Stimulated activated CD8-positive, alpha-beta memory T cell treated with anti-CD3 and anti-CD28 coated beads, Interleukin-15, amount 100 ng/mL, for 4 hours (primary cell): ENCODE measurements at regions not wholly inside any gene's neighbourhood (a gene's known extent, or its start where the extent isn't known, plus 50 kb on each side); places are given as distances from the start of the nearest gene placed in this dataset.

Source experiments
- DNase-seq, 2 donors: peaks; one replicate each; pipeline ENCODE4 v3.0.0-alpha.2; 2020; ENCODE audit warnings: low read depth in 2 of 2

DNA sequence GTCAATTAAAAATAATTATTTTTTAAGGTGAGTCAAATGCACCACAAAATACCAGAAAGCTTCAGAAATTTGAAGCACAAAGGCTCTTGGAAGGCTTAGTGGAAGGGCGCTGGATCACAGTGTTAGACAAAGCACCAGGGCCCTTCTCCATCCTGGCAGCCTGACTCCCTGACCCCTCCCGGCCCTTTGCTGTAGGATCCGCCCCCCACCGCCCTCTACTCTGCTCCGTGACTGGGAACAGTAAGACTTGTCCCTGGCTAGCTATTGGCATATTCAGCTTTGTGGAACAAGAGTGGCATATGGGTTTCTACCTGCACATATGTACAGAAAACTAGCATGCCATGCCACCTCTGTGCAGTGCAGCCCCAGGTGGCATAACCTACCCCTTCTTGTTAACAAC, 222.1 kb downstream of the SYK start:
- DNase-seq, result no peak

GRCh38 chr9:91024841-91025240, 223.2 kb downstream of the SYK start:
- no peak for DNase-seq

GRCh38 chr9:91025856-91026255, 224.2 kb downstream of the SYK start:
- no peak for DNase-seq

DNA sequence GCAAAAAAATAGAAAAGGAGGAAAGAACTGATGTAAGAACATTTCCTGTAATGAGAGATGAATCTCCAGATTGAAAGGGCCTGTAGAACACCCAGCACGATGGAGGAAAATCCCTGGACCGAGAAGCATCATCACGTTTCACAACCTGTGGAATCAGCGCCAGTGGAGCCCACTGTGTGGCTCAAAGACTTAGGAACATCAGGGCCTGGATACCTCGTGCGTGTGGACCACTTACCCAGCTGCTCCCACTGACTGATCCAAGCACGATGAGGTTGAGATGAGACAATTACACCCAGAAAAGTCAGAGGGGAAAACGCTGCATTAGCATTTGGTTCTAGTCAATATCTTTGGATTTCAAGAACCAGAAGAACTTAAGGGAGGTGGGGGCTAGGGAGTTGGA, 224.6 kb downstream of the SYK start:
- no peak for DNase-seq

- DNase-seq, result no peak
Measured at GRCh38 chr9:91027005-91027404, 225.4 kb downstream of the SYK start.

GRCh38 chr9:91028166-91028827, 226.7 kb downstream of the SYK start:
- DNase-seq, result no peak

DNA sequence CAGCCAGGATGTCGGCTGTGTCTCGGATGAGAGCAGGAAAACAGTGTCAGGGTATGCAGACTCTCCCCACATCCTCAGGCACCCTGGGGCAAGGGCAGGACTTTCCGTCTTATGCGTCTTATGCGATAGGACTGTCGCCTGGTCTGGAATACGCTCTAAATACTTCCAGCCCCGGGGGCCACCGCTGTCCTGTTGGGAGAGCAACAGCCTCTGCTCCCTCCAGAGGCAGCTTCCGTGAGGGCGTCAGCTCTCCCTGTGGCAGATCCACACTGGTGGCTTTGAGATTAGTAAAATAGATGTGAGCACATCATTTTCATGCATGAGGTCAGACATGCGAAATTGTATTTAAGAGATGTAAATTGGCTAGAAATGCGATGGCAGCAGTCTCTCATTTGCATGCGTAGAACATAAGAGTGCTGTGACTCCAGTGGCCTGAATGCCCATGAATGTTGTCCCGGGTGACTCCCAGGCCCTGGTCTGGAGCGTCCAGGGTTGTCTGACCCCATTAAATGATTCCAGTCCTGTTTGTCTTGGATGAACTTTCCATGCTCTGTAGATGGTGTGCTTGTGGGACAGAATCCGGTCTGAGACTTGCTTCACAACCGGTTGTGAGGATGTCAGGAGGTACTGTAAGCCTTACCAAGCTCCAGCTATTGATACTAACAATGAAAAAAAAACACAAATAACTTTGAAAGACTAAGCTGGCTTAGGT, 228.2 kb downstream of the SYK start:
- DNase-seq, result no peak

- DNase-seq, result no peak
Measured at GRCh38 chr9:91032121-91032531, 230.5 kb downstream of the SYK start.

- no peak for DNase-seq
Measured at GRCh38 chr9:91033270-91033669, 231.7 kb downstream of the SYK start.

DNA sequence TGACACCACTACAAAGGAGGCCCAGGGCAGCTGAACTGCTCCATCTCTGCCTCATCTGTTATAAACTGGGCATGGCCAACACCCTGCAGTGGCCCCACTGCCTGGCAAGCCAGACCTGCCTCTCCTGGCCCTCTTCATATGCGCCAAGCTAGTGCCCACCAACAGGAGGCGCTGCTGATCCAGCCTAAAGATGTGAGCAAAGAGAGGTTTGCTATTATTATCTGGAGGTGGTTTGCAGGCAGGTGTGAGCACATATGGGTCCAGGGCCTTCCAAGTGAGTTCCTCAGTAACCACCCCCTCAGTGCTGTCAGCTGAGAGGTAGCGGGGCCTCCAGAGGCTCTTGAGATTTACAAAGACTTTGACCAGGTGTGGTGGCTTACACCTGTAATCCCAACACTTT, 232.2 kb downstream of the SYK start:
- peak in 1 of 2 donors; percentile 30 for DNase-seq

GRCh38 chr9:91034521-91034920, 232.9 kb downstream of the SYK start:
- no peak for DNase-seq

GRCh38 chr9:91034976-91035824, 233.6 kb downstream of the SYK start:
- DNase-seq, result no peak

DNA sequence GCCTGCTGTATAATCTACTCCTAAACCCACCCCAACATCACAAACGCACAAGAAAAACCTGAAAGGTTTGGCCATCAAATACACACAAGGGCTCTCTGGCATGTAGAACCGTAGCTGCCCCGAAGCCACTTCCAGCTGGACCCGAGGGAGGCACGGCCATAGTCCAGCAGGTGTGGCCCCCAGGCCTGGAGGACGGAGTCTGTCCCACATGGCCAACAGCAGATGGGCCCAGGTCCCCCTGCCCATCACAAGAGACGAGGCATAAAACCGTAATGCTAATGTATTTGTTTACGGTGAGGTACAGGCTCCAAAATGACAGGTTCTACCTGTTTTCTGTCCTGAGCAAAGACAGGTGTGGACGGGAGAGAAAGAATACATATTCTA, 234.2 kb downstream of the SYK start:
- DNase-seq, result no peak

DNA sequence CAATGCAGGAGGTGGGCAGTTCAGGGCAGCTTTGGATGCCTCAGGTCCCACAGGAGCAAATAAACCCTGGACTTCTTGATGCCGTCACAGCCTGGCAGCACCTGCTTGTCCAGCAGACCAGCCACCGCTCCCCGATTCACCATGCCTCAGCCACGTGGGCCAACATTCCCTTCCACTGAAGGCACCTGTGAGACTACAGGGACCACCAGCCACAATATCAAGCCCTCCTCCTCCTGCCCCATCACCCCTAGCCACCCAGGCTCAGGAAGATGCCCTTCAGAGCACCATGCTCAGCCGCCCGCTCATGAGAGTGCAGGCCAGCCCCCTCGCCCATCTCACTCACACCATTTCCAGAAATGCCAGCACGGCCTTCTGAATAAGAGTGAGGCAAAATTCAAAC, 234.7 kb downstream of the SYK start:
- no peak for DNase-seq

DNA sequence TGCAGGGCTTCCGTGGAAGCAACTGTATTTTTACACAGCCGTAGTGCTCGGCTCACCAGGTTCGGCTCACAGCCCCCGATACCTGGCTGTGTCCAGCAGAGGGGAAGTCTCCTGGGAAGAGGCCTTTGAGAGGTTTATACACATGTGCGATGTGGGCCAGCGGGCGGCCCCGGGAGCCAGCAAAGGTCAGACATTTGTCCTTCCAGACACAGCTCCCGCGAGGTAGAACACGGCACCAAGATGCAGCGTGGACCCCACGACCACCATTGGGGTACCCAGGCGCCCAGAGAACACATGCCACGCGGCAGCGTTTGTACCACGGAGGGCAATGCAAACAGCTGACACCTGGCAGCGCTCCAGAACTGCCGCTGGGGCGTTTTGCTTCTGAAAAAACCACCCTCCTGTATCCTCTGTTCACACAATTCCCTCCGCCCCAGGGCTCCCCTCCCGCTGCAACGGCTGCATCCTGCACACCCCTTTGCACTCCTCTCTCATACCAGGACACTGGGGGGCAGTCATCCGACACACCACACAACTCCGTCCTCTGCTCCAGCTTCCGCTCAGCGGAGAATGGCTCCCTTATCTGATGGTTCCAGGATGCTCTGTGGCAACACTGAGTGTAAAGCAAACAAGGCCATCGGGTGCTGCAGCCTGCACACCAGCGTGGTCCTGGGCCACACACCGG, 235.3 kb downstream of the SYK start:
- DNase-seq, result peak; percentile 31 to 39

DNA sequence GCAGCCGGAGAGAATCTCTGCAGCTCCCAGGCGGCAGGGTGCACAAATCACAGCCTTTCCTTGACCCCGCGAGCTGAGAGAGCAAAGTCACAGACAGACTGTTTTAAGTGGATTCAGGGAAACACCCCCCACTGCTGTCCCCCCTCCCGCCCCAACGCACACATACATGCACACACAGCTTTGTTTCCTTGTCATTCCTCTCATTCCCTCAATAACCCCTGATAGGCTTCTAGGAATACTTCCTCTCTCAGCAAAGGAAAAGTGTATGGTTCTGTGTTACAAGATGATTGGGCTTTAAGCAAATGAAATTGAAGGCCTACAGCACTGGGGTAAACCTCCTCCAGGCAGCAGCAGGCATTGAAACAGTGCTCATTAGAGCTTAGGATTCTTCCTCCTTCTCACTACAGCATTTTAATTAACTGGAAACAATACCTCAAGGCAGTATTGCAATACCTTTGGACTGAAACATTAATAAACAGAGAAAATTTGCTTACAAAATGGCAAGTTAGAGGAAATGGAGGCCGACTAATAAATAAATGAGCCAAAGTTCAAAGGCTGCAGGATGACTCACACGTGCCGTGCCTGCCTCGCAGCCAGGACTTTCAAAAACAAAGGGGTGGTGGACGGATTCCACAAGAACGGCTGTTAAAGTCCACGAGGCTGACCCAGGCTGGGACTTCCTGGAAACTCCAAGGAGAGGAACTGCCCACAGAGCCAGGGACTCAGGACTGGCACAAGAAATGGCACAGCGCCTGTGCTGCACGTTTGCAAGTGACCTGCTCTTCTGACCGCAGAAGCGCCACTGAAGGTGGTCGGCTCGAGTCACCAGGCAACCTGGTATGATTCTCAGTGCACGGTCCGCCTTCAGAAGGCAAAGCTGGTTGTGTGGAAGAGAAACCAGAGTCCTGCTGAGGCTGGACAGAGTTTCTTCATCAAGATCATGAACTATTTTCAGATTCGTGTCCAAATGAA, 236.2 kb downstream of the SYK start:
- no peak for DNase-seq

DNA sequence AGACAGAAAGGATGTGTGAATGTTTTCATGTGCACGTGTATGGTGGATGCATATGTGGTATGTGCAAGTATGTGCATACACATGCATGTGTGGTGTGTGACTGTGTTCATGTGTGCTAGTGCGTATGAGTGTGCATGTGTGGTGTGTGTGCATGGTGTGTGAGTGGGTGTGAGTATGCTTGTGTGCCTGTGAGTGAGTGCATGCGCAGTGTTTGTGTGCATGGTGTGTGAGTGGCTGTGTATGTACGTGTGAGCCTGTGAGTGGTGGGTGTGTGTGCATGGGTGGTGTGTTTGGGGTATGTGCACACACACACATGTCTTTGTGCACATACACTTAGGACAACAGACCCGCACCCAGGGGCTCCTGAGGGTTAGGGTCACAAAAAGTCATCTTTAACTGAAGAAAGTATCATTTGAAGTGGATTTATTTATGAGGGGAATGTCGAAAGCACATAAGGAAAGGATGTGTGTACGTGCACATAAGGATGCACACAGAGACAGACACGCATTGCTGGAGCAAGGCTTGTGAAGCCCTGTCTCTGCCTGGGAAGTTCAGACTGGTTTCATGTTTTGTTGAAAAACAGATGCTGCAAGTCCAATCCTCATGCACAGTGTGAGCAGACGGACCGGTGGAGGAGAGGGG, 237.0 kb downstream of the SYK start:
- DNase-seq, result no peak

GRCh38 chr9:91039125-91039834, 237.7 kb downstream of the SYK start:
- no peak for DNase-seq

GRCh38 chr9:91039835-91040140, 238.2 kb downstream of the SYK start:
- DNase-seq, result no peak
